GM19452 (cell line): ENCODE measurements at regions not wholly inside any gene's neighbourhood (a gene's known extent, or its start where the extent isn't known, plus 50 kb on each side); places are given as distances from the start of the nearest gene placed in this dataset.
A peak's percentile ranks its signal among the peaks of the same experiment; 100 is the strongest.

Experiments
- ATAC-seq: cut with Tn5 transposase; IDR thresholded peaks from one replicate; pipeline ENCODE4 v1.9.1; 2021; ENCODE audit not compliant: unreplicated experiment

DNA sequence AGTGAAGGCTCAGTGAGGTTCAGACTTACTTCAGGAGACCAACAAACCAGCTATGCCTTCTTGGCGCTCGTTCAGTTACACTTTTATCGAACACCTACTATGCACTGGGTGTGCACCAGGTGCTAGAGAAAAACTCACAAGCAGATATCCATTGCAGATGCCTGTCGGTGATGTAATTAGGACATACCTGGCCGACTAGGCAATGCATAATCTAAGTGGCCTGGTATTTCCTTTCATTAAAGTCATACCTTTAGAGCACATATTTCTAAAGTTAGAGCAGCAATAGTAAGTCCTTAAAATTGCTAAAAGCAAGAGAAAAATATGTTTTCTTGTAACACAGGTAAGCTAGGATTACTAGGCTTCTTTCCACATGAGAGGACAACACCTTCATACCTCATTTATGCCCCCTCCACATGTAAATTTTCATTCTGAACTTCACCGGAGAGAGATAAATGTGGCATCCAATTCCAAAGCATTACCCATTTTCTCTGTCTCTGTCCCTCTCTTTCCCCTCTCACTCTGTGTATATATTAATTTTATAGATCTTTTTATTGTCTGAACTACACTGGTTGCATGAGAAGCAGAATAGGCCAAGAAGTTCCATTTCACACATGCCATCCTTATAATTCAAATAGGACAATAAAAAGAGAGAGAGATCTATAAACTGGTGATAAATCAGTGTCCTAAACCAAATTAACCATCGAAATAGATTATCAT, 242.2 kb downstream of the SPTSSA start:
- ATAC-seq = no peak

DNA sequence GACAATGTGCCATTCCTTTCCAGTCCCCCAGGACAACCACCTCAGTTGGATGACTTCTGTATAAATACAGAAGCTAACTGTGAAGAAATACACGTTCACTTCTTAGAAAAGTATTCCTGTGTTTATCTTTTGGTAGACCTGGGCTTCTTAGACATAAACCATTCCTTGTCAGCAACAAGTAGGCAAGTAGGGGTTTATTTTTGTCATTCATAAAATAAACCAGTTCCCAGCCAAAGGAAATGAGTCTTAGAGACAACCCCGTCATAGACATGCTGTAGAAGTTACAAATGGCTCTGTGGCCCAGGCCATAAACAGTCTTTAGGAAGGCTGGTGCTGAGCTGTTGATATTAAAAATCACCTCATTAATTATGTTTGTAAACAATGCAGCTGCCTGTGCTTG, 243.2 kb downstream of the SPTSSA start:
- ATAC-seq = no peak

DNA sequence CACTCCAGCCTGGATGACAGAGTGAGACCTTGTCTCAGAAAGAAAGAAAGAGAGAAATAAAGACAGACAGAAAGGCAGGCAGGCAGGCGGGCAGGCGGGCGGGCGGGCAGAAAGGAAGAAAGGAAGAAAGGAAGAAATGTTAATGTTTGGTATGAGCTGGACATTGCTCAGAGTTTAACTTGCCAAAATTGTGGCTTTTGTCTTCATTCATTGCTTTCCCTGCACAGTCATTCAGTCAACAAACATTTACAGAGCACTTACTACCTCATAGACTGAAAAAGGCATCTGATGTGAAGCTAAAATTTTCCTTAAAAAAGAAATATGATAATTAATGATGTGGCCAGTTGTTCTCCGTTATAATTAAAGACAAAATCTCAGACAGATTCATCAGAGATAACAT, 247.1 kb downstream of the SPTSSA start:
- no peak for ATAC-seq

DNA sequence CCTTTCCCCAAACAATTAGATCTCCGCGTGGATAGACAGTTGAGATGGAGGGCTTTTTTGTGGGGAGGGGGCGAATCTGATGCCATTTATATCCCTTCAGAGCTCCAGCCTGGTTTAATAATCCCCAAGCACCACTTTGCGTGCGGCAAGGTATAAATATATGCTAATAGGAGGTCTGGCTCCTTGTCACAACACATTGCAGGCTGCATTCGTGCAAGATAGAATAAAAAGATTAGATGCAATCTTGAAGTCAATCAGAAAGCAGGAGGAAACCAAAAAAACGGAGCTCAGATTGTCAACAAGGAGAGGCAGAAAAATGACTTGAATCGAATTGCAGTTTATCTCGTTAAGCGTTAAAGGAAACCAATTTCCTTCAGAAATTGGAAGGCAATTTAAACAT, 248.7 kb downstream of the SPTSSA start:
- no peak for ATAC-seq

DNA sequence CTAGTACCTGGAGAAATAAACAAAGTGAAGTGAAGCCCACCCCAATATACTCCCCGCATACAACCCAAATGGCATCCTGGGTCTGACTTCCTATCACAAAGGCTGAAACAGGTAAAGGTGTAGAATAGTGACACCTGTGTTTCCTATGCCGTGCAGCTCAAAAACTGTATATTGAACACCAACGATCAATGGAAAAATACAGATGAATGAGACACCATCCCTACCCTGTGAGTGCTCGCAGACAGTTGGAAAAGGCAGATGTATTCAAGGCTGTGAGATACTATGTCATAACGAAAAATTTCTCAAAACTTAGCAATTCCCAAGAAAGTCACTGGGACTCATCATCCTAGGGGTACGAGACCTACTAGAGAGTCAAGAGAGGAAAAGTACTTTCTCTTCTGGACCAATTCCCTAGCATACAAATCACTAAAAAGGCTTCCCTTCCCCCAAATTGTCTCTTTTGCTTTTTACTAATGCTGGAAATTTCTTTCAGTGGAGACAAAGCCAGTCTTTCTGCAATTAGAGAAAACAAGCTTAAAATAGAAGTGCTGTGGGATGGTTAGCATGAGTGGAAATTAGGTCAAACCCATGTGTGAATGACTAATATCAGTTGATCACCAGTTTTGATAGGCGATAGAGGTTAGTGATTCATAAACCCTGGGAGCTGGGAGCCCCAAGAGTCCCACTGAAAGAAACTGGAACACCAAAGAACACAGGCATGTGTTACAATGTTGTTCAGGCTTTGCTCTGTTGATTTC, 249.7 kb downstream of the SPTSSA start:
- no peak for ATAC-seq

DNA sequence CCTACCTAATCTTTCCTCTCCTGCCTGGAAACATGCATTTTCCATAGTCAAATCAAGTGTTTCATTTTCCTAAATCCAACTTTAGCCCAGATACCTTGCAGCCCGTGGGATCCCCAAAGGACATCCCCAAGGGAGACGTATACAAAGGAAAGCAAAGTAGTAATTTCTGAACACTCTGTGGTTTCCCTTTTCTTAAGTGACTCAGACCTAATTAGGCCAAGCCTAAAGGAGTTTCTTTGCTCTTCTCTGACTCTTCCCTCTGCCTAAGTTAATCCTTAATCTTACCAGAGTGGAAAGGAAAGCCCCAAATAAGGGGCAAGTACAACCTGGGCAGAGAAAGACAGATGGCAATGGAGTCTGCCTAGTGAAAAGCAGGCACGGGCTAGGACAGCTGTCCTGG, 250.3 kb downstream of the SPTSSA start:
- ATAC-seq = peak; percentile 85

DNA sequence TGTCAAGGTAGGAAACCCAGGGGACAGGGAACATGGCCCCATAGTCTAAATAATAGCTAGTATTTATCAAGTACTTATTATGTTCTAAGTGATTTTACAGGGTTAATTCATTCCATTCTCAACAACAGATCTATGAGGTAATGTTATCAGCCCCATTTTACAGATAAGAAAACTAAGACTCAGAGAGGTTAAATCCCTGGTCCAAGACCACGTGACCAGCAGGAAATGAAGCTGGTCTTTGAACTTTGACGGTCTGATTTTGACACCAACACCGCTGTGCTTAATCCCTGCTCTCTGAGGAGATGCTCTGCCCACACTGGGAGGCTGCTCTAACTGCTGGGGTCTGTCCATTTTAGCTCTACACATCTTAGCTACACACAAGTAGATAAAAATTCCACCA, 253.5 kb downstream of the SPTSSA start:
- ATAC-seq = no peak

DNA sequence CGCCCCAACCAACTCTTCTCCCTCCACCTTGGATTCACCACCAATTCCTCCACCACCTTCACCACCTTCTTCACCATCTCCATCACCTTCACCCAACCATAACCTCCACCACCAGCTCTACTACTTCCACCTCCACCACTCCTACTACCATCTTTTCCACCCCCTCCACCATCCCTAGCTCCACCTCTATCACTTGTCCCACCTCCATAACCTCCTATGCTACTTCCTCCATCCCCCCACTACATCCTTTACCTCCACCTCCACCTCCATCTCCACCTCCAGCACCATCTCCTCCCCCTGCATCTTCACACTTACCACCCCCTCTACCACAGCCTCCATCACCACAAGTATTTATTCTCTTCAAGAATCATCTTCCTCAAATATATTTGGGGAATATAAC, 254.9 kb upstream of the EGLN3 start:
- no peak for ATAC-seq

DNA sequence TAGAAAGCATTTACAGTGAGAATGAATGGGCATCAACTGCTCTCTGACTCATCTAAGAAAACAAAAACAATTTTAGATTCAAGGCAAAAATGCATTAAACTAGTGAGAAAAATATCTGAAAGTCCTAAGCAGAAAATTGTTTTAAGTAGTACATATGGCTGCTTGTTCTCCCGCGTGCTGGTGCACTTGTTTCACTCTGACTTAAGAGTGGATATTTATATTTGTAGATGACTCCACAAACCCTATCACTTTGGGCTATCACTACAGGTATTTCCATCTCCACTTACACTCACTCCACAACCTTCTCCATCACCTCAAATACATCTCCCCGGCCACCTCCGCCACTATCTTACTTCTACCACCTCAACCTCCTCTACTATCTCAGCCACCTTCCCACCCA, 253.9 kb upstream of the EGLN3 start:
- no peak for ATAC-seq

DNA sequence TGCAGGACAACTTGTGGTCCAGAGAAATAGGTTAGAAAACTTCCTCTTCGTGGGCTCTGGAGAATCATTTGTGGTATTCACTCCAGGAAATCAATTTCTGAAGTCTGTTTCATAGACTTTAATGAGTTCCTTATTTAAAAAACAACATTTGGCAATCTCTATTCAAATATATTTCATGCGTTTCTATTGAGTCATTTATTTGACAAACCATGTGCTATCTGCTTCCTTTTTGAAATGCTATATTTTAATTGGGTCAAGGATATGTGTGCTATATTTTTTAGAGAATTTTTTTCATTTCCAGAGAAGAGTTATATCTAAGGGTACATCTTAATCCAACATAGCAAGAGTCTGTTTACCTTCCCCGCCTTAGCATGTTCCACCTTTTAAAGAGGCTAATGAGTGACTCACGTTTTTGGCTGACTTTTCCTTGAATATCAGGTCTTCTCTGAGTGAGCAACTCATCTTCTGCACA, 252.4 kb upstream of the EGLN3 start:
- no peak for ATAC-seq

DNA sequence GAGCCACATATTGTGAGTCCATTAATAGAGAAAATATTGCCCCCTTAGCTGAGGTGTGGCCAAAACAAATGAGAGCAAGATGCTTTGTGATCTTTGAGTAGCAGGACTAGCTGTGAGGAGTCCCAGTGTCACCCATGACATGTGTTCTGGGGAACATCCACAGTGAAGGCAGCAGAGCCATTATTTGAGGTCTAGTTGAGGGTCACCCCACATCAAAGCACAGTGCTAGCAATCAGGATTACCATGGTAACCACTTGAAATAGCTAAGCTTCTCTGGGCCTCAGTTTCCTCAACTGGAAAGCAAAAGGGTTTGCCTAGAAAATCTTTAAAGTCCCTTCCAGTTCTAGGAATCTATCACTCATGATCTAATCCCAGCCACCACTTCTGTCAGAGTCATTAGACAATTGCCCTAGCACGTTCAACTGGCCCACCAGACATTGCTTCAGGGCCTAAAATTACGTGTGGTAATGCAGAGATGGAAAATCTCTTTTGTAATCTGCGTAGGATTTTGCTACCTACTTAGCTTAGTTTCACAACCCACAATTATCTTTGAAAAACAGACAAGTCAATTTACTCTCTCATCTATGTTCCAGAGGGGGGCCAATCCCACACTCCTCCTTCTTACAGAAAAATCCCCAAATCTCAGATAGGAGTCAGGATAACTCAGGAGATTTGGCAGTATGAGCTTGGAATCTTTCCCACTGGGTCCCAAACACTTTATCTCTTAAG, 251.2 kb upstream of the EGLN3 start:
- no peak for ATAC-seq

DNA sequence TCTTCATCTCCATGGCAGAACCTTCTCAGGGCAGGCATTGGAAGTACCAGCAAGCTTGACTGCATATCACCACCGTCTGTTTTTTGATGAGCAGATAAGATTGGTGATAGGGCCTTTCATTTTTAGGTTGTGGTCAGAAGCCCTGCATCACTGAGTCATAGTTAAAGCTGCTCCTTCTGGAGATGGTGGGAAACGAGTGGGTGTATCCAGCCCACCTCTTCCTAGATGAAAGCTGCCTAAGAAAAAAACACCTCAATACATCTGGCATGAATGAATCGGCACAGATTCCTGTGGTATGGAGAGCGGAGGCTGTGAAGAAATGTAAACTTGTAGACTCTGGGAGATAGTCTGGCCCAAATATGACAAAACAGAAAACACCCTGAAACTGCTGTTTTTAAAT, 248.7 kb upstream of the EGLN3 start:
- no peak for ATAC-seq

DNA sequence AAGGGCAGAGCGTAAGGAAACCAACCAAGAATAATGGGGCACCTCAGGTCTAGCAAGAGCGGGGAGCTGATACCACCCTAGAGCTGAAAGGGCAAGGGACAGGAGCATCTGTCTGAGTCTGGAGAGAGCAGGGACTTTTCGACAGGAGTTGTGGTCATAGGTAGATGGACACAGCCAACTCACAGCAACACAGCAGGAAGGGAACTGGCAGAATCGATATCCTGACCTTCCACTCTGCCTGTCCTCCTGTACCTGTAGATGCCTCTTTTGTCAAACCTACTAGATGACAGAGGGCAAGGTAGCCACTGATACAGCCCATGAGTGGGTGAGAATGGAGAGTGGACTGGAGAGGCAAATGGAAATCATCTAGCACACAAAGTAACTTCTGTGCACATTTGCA, 247.2 kb upstream of the EGLN3 start:
- no peak for ATAC-seq

DNA sequence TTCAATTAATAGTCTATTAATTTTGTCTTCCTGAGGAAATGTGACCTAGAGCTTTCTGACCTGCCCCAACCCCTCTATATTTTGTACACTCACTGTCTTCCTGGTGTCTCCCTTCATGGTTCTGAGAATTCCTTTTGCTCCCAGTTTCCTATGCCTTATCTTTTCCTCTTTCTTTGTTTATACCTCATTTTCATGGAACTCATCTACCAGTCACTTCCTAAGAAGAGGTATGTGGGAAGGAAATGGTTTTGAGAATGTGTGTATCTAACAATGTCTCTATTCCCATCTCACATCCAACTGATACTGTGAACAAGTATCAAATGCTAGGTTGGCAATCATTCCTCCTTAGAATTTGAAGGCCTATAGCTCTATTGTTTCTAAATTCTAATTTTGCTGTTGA, 245.1 kb upstream of the EGLN3 start:
- ATAC-seq = no peak

DNA sequence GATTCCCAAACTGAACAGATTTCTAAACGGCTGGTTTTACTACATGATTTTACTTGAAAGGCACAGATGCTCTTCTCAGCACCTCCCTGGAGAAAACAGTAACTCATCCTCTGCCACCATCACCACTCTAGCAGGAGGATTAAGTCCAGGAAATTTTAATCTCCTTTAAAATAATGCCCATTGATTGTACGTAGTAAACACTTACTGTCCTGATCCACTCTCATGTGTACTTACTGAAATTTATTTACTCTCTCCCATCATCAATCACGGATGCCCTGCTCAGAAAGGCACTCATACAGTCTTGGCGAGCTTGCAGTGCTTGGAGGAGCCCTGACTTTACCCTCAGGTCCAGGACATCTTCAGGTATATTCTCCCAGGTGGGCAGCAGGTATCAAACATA, 239.8 kb upstream of the EGLN3 start:
- ATAC-seq = no peak

DNA sequence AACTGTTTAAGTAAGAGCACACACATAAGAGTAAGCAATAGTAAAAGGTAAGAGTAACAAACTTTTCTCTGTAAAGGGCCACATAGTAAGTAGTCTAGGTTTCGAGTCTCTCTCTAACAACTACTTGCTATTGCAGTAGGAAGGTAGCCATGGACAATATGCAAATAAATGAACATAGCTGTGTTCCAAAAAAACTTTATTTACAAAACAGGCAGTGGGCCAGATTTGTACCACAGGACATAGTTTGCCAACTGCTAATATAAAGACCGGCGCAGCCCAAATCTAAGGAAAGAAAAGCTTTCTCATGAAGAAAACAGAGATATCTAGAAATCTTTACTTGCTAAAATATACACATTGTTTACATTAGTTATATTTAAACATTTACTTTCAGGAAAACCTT, 239.0 kb upstream of the EGLN3 start:
- ATAC-seq = no peak

DNA sequence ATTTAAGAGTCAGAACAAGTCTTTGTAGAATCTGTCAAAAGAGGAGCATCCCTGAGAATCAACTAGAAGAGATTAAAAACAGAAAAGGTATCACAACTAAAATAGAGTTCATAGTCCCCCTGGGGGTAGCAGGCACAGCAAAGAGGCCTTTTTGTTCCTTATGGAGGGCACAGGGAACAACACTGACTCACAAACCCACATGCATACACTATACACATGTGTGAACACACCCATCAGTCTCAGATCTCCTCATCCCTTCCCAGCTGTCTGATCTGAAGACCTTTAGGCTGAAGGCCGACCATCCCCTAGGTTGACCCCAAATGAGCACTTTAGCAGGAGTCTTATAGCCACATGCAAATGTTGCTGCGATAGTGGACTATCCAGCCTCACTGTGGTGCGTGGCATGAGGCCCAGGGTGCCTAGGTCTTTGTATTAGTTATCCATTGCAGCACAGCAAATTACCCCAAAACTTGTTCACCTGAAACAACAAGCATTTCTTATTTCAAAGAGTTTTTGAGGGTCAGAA, 236.7 kb upstream of the EGLN3 start:
- ATAC-seq = no peak

DNA sequence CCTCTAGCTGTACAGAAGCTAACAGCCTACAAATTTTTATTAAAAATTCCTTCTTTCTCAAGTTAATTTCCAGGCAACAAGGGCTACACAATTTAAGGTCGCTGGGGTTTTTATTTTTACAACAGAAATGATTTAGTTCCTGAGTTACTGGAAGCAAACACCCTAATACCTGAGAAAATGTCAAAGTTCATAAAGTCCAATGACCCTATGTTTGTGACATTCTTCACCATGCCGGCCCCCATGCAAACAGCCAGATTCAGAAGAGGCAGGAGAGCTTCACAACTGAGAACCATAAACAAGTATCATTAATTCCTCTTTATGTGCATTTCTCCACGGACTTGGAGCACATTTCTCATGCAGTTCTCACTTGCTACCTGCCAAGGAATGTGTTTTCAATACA, 236.2 kb upstream of the EGLN3 start:
- ATAC-seq = no peak

DNA sequence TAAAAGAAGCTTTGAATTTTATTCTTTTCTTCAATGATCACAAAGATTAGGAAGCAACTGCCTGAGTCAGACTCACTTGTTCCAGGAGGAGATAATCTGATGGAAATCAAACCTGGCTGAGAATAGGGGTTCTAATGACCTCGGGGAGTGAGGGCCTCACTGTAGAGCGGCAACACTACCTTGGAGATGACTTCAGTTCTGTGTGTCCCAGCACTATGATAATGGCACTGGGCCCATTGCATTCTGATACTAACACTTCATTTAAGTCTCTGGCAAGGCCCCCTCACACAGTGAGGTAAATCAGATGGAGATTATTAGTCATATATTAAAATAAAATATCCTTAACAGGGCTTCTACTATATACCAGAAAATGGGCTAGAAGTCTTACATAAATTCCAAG, 233.3 kb upstream of the EGLN3 start:
- no peak for ATAC-seq

DNA sequence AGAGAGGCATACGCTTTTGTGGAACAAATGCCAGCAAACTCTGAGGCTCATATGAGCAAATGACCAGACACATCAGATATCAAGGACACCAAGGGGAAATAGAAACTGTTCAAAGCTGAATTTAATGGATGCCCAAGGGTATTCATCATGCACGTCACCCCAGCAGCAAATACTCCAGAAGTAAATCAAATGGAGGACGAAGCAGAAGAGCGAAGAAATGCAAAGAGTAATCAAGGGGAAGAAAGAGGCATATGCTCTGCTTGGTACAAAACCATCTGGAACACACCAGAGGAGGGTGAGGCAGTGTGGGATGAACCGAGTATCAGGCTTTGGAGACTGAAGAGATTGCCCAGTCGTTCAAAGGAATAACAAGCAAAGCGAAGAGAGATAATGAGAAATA, 232.6 kb upstream of the EGLN3 start:
- no peak for ATAC-seq

DNA sequence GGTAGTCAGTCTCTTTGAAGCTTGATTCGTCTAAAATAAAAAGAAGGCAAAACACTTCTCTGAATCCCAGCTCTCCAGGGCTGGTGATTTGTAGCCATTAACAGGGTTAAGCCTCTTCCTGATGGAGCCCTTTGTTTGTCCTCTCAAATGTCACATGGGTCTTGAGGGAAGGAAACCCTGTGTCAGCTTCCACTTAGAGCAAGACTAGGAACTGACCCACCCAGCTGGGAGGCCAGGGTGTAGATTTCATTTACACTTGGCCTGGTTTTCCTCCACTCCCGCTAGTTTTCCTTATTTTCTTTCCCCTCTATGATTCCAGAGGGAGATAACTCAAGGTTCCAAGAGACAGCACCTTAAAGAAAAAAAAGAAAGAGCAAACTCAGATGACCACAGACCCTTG, 230.5 kb upstream of the EGLN3 start:
- no peak for ATAC-seq

DNA sequence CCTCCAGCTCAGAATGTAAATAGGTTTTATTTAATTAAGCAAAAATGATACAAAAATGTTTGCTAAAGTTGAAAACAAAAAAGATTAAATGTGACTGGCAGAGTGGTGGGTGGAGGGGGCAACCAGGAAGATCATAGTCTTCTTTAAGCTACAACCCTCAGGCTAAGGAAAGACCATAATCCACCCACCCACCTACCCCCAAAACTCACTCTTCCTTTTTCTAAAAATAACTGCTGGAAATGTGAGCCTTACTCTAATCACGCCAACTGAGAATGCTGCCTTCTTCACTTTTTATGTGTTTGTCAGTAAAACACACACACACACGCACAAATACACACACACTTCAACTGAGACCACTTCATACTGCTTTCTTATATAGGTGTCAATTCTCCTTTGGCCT, 230.0 kb upstream of the EGLN3 start:
- no peak for ATAC-seq
